ENCODE measurements at regions not wholly inside any gene's neighbourhood (a gene's known extent, or its start where the extent isn't known, plus 50 kb on each side); places are given as distances from the start of the nearest gene placed in this dataset.

DNA sequence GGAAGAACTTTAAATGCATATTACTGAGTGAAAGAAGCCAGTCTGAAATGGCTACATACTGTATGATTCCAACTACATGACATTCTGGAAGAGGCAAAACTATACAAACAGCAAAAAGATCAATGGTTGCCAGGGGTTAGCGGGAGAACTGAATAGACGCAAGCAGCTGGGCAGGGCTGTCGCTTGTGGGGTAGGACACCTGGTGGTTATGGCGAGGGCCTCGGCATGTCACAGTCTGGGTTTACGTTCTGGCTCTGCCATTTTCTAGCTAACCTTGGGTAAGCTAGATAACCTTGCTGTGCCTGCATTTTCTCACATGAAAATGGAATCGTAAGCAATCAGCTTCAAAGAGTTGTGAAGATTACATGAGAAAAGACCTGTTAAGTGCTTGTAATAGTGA, 55.2 kb upstream of the SYT13 start:
- TF ChIP-seq, protein P1, sequence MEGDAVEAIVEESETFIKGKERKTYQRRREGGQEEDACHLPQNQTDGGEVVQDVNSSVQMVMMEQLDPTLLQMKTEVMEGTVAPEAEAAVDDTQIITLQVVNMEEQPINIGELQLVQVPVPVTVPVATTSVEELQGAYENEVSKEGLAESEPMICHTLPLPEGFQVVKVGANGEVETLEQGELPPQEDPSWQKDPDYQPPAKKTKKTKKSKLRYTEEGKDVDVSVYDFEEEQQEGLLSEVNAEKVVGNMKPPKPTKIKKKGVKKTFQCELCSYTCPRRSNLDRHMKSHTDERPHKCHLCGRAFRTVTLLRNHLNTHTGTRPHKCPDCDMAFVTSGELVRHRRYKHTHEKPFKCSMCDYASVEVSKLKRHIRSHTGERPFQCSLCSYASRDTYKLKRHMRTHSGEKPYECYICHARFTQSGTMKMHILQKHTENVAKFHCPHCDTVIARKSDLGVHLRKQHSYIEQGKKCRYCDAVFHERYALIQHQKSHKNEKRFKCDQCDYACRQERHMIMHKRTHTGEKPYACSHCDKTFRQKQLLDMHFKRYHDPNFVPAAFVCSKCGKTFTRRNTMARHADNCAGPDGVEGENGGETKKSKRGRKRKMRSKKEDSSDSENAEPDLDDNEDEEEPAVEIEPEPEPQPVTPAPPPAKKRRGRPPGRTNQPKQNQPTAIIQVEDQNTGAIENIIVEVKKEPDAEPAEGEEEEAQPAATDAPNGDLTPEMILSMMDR (IDR thresholded peaks at IDR 0.05 in 4 of 5, conservative IDR thresholded peaks at IDR 0.05 in 1 of 5), result no peak
- no peak for TF ChIP-seq POLR2A (IDR thresholded peaks at IDR 0.05)
